ENCODE measurements at regions not wholly inside any gene's neighbourhood (a gene's known extent, or its start where the extent isn't known, plus 50 kb on each side); places are given as distances from the start of the nearest gene placed in this dataset.
A peak's percentile ranks its signal among the peaks of the same experiment; 100 is the strongest.

DNA sequence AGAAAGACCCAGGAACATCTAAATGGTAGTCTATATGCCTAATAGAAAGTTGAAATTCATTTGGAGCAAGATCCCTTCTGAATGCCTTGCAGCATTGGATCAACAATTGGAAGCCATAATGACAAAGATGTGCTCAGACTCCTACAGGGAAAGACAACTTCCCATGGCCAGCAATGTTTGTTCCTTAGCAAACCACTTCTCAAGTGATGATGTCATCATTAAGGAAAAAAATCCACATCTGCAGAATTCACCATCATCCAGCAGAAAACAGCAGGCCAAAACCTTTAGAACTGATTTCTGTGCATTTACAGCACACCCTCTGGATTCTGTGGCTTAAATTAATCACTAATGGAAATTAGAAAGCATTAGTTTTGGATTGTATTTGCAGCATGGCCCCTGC lies 82.4 kb upstream of the ZIC3 start:
- DNase-seq: no peak

GRCh38 chrX:137482136-137482535 lies 83.8 kb upstream of the ZIC3 start:
- DNase-seq: no peak

DNA sequence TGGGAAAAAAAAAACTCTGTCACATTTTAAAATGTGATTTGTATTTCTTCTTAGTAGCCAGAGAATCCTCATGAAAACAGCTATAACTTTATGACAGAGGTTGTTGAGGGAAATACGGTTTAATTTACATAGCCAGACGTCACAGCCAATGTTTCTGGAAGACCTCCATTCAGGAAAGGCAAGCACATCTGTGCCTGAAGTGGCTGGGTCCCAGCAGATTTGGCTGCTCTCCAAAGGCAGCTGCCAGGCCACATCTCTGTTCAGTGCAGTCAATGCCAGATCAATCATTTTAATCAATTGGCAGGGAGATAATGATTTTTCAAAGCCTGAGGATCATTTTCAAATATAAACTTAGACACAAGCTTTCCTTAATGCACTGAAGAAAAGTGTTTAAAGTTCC lies 86.5 kb upstream of the ZIC3 start:
- no peak for DNase-seq

GRCh38 chrX:137441711-137442110 lies 124.2 kb upstream of the ZIC3 start:
- no peak for DNase-seq

- peak; percentile 43 for DNase-seq
Measured at GRCh38 chrX:137432609-137433008, 133.3 kb upstream of the ZIC3 start.

GRCh38 chrX:137431693-137432488 lies 134.0 kb upstream of the ZIC3 start:
- no peak for DNase-seq

GRCh38 chrX:137430984-137431475 lies 134.9 kb upstream of the ZIC3 start:
- DNase-seq: no peak

GRCh38 chrX:137430301-137430700 lies 135.6 kb upstream of the ZIC3 start:
- no peak for DNase-seq

DNA sequence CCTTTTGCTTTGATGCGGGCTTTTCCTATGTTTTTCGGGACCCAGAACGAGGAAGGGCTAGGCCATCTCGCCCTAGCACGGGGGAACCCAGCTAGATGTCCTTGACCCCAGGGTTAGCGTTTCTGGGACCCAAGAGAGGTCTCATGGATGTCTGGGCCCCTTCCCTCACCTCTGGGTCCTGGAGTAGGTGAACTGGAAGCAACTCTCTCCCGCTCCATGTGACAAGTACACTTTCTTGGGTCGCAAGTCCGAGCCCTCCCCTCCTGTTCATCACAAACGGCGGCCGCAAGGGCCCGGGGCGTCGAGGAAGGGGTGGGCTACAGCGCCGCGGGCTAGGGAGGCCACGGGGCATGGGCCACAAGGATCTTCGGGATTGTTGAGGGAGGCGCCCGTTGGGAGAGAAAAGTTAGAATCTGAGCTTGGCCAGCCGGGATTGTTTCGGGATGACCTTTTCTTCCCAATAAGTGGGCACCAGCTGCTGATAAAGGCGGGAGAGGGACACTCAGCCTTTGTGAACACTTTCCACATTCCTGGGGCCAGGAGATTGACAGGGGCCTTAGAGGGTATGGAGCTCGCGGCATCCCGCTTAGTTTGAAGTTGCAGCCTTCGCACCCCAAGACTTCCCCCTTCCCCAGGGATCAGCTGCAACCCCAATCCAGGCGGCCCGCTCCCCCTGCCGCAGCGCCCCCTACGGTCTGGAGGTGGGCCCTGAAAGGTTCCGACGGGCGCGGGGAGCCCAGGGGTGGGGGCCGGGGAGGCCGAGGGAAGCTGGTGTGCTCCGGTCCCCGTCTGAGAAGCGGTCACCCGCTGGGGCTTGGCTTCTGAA lies 136.9 kb upstream of the ZIC3 start:
- no peak for DNase-seq

- DNase-seq: no peak
Measured at GRCh38 chrX:137428221-137428661, 137.7 kb upstream of the ZIC3 start.

- DNase-seq: peak; percentile 2
Measured at GRCh38 chrX:137427816-137428215, 138.1 kb upstream of the ZIC3 start.

DNA sequence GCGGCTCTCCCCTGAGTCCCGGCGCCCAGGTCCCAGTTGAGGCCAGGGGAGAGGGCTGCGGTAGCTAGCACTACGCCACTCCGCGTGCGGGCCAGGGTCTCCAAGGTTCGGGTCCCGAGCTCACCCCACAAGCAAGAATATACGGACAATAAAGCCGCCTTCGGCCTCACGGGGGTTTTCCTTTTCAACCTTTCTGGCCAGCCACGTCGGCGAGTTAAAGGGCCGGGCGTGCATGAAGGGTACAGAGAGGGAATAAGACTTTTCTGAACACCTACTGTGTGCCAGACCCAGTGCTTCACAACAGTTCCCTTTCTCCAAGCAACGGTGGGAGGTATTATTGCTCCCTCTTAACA lies 138.5 kb upstream of the ZIC3 start:
- no peak for DNase-seq

DNA sequence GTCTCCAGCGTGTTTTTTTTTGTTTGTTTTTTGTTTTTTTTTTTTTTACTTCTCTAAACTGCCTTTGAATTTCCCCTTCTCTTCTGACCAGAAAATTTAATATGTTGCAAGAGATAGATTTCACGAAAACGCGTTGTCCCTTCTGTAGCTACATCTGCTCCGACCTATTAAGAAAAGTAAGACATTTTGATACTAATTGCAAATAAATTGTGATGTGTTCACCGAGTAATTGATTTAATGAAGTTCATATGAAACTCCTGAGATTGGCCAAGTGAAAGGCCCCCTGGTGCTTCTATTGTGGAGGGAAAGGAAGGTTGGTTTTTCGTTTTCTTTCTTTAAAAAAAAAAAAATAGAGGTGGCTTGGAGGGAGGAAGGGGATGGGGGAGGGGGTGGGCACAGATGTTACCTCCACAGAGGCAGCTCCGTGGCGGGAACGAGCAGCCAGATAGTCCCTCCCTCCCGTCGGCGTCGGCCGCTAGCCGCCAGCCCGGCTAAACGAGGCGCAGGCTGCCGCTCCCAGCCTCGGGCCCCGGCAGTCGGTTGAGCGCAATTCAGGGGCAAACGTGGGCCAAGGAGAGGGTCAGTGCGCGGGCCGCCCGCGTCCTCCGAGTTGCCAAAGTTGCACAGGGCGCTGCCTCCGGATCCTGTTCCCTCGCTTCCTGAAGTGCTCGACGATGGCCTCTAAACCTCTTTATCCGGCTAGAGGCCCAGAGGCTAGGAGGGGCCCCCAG lies 139.1 kb upstream of the ZIC3 start:
- no peak for DNase-seq

- DNase-seq: no peak
Measured at GRCh38 chrX:137425986-137426385, 139.9 kb upstream of the ZIC3 start.

GRCh38 chrX:137425273-137425902 lies 140.5 kb upstream of the ZIC3 start:
- DNase-seq: no peak

DNA sequence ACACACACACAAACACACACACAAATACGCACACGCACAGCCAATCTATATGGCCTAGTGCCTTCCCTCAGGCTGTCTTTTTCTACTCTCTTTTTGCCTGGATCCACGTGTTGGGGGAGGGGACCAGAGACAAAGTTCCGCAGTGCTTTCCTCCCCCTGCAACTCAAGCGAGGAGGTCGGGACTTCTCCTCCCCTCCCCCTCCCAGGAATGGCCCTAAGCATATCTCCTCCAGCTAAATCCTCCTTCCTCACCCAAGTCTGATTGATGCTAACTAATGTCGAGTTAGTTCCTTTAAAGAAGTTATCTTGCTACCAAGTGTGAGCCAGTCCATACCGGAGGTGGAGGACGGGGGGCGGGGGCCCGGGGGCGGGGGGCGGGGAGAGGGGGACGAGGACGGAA lies 141.2 kb upstream of the ZIC3 start:
- no peak for DNase-seq

DNA sequence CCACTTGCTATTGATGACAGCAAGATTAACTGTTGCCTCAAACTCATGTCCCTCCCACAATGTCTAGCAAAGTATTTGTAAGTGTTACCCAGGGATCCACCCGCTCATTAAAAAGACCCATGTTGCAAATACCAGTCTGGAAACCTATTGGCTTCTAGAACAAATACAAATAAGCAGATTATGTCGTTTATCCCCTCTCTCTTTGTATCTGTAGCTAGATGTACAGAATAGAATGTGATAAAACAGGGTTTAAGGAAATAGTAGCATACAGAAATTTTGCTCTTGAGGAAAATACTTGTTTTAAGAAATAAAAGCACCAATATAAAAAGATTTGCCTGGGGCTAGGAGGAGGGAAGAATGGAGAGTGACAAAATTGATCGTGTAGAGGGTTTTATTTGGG lies 142.7 kb upstream of the ZIC3 start:
- DNase-seq: no peak

DNA sequence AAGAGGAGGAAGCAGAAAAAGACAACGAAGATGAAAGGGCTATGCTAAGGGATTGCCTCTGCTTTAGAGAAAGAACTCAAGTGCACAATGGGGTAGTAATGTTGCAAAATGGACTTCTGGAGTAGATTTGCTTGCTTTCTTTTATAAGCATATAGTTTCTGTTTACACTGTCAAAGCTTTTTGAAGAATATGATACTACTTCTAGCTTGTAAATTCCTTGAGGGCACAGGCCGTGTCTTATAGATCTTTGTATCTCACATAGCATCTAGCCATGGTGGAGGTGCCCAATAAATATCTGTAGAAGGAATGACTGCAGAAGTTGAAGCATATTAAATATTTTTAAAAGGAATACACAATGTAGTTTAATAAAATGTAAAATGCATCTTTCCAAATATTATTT lies 147.8 kb upstream of the ZIC3 start:
- DNase-seq: no peak

- DNase-seq: no peak
Measured at GRCh38 chrX:137413190-137413589, 152.7 kb upstream of the ZIC3 start.

GRCh38 chrX:137405449-137406140 lies 160.3 kb upstream of the ZIC3 start:
- no peak for DNase-seq

- no peak for DNase-seq
Measured at GRCh38 chrX:137401092-137401491, 164.8 kb upstream of the ZIC3 start.

GRCh38 chrX:137387646-137388045 lies 178.3 kb upstream of the ZIC3 start:
- DNase-seq: no peak

All from activated CD4-positive, alpha-beta T cell treated with anti-CD3 and anti-CD28 coated beads, Interleukin-2, Interleukin-6, amounts not matched to agents 100 ng/mL and 50 ng/mL, durations not matched to agents 16 hours and 8 hours (primary cell).